ENCODE measurements at regions not wholly inside any gene's neighbourhood (a gene's known extent, or its start where the extent isn't known, plus 50 kb on each side); places are given as distances from the start of the nearest gene placed in this dataset.
"Not testable (repeated sequence)": the region's sequence is repeated elsewhere in the genome, so short reads cannot be mapped to it uniquely, and the experiment has no call there.

DNA sequence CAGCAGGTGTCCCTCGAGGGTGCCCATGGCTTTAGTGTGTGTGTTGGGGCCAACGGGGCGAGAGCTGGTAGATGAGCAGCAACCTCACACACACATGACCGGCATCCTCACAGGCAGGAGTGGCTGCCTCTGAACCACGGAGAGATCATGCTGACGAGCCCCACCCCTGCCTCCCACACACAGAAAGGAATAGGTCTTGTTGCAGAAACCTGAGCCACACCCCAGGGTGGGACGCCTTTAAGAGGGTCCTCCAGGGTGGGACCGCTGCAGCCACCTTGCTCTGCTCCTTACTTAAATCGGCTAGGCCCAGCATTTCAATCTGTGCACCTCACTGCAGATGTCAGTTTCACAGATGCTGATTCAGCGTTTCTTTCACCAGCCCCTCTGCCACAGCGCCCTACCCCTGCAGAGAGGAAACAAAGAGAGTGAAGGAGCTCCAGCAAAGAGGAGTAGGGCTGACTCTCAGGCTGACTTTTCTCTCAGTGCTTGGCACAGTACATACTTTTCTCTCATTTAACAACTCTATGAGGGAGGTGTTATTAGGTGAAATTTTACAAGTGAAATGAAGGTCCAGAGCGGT, 61.2 kb upstream of the EPHB3 start:
- no peaks in the 10 kb centered on the region for H3K9me3 ChIP-seq (ENCODE audit: control insufficient read depth, low read length)
- no peak overlapping the region for H3K9ac ChIP-seq
- no peaks in the 10 kb centered on the region for H3K36me3 ChIP-seq (ENCODE audit: control insufficient read depth, insufficient read depth, low read length)
- H3K27ac ChIP-seq: no peak overlapping the region
- H3K79me2 ChIP-seq: no peaks in the 10 kb centered on the region
- TF ChIP-seq, protein P1, sequence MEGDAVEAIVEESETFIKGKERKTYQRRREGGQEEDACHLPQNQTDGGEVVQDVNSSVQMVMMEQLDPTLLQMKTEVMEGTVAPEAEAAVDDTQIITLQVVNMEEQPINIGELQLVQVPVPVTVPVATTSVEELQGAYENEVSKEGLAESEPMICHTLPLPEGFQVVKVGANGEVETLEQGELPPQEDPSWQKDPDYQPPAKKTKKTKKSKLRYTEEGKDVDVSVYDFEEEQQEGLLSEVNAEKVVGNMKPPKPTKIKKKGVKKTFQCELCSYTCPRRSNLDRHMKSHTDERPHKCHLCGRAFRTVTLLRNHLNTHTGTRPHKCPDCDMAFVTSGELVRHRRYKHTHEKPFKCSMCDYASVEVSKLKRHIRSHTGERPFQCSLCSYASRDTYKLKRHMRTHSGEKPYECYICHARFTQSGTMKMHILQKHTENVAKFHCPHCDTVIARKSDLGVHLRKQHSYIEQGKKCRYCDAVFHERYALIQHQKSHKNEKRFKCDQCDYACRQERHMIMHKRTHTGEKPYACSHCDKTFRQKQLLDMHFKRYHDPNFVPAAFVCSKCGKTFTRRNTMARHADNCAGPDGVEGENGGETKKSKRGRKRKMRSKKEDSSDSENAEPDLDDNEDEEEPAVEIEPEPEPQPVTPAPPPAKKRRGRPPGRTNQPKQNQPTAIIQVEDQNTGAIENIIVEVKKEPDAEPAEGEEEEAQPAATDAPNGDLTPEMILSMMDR (IDR thresholded peaks at IDR 0.05): no peak
- no peak overlapping the region for H2AFZ ChIP-seq
- no peaks in the 10 kb centered on the region for H3K4me1 ChIP-seq
- H3K4me3 ChIP-seq (ENCODE audit: low read depth, low read length): no peak overlapping the region
- no peaks in the 10 kb centered on the region for H3K27me3 ChIP-seq (ENCODE audit: control insufficient read depth, insufficient read depth, low read length)
- H3K4me2 ChIP-seq (ENCODE audit: low read length): no peak overlapping the region

DNA sequence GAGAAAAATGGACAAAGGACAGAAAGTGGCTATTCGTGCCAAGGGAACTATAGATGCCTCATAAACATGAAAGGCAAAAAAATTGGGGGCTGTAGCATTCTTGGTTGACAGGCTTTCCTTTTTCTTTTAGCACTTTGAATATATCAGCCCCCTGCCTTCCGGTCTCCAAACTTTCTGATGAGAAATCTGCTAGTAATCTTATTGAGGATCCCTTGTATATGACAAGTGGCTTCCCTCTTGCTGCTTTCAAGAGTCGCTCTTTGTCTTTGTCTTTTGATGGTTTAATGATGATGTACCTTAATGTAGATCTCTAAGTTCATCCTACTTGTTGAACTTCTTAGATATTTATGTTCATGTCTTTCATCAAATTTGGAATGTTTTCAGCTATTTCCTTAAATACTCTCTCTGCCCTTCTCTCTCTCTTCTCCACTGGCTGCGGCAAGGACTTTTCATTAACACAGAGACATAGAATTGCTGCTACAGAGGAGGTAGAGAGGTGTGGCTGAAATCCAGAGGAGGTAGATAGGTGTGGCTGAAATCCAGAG, 59.4 kb upstream of the EPHB3 start:
- H3K9me3 ChIP-seq (ENCODE audit: control insufficient read depth, low read length): no peaks in the 10 kb centered on the region
- no peak overlapping the region for H3K4me2 ChIP-seq (ENCODE audit: low read length)
- H3K27me3 ChIP-seq (ENCODE audit: control insufficient read depth, insufficient read depth, low read length): no peaks in the 10 kb centered on the region
- H3K9ac ChIP-seq: no peak overlapping the region
- H3K36me3 ChIP-seq (ENCODE audit: control insufficient read depth, insufficient read depth, low read length): no peaks in the 10 kb centered on the region
- no peak overlapping the region for H3K27ac ChIP-seq
- no peaks in the 10 kb centered on the region for H3K4me1 ChIP-seq
- no peak overlapping the region for H2AFZ ChIP-seq
- TF ChIP-seq, protein P1 (IDR thresholded peaks at IDR 0.05): no peak
- H3K79me2 ChIP-seq: no peaks in the 10 kb centered on the region
- no peak overlapping the region for H3K4me3 ChIP-seq (ENCODE audit: low read depth, low read length)

DNA sequence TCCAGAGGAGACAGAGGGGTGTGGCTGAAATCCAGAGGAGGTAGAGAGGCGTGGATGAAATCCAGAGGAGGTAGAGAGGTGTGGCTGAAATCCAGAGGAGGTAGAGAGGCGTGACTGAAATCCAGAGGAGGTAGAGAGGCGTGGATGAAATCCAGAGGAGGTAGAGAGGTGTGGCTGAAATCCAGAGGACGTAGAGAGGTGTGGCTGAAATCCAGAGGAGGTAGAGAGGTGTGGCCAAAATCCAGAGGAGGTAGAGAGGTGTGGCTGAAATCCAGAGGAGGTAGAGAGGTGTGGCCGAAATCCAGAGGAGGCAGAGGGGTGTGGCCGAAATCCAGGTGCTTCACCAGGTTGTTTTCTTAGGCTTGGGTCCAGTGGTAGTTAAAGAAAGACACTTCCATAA, 58.7 kb upstream of the EPHB3 start:
- H3K4me1 ChIP-seq; H3K27ac ChIP-seq; H3K27me3 ChIP-seq (ENCODE audit: control insufficient read depth, insufficient read depth, low read length): not testable (repeated sequence)

GRCh38 chr3:184503647-184504046, 57.9 kb upstream of the EPHB3 start:
- no peak overlapping the region for H3K4me2 ChIP-seq (ENCODE audit: low read length)
- H3K4me1 ChIP-seq: no peaks in the 10 kb centered on the region
- no peak overlapping the region for H3K4me3 ChIP-seq (ENCODE audit: low read depth, low read length)
- no peak overlapping the region for H3K9ac ChIP-seq
- no peaks in the 10 kb centered on the region for H3K27me3 ChIP-seq (ENCODE audit: control insufficient read depth, insufficient read depth, low read length)
- no peak overlapping the region for H2AFZ ChIP-seq
- H3K27ac ChIP-seq: no peak overlapping the region
- TF ChIP-seq, protein P1 (IDR thresholded peaks at IDR 0.05): no peak
- no peaks in the 10 kb centered on the region for H3K79me2 ChIP-seq
- H3K36me3 ChIP-seq (ENCODE audit: control insufficient read depth, insufficient read depth, low read length): no peaks in the 10 kb centered on the region
- no peaks in the 10 kb centered on the region for H3K9me3 ChIP-seq (ENCODE audit: control insufficient read depth, low read length)

More for the DNA sequence above, 58.7 kb upstream of the EPHB3 start:
- H3K9ac ChIP-seq; H3K79me2 ChIP-seq; H3K4me2 ChIP-seq (ENCODE audit: low read length); H2AFZ ChIP-seq; H3K4me3 ChIP-seq (ENCODE audit: low read depth, low read length); H3K9me3 ChIP-seq (ENCODE audit: control insufficient read depth, low read length); H3K36me3 ChIP-seq (ENCODE audit: control insufficient read depth, insufficient read depth, low read length): not testable (repeated sequence)

DNA sequence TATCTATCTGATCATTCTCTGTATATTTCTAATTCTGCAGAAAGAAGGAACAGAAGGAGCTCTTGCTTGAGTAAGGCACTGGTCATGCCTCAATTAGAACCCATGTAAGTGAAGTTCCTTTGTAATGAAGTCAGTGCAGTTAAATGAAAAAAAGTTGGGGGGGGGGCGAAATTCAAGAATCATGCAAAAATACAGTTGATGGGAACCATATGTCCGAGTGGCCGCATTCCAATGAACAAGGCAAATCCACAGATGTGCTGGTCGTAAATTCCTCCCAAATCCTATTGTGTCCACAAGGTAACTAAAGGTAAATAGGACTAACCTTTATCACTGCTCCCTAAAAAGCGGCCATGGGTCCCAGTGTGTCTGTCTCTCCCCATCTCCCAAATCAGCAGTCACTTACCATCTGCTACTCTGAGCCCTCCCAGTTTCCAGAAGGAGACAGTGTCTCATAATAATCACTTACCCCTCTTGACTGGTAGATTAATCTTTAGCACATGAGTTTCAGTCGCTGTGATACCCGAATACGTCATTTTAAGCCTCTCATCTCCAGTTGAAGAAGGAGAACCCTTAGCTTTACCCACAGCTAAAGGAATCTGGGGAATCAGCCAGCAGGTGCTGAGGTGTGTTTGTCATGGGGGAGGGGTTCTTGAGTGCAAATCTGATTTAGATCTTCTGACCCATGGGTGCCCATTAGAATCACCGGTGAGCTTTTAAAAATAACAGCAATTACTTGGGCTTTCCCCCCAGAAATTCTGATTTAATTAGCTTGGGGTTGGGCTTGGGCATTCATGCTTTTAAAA, 56.3 kb upstream of the EPHB3 start:
- H3K4me3 ChIP-seq (ENCODE audit: low read depth, low read length): no peak overlapping the region
- H3K4me1 ChIP-seq: no peaks in the 10 kb centered on the region
- TF ChIP-seq, protein P1 (IDR thresholded peaks at IDR 0.05): no peak
- no peaks in the 10 kb centered on the region for H3K79me2 ChIP-seq
- H2AFZ ChIP-seq: no peak overlapping the region
- H3K36me3 ChIP-seq (ENCODE audit: control insufficient read depth, insufficient read depth, low read length): no peaks in the 10 kb centered on the region
- no peak overlapping the region for H3K9ac ChIP-seq
- no peaks in the 10 kb centered on the region for H3K9me3 ChIP-seq (ENCODE audit: control insufficient read depth, low read length)
- no peak overlapping the region for H3K27ac ChIP-seq
- no peaks in the 10 kb centered on the region for H3K27me3 ChIP-seq (ENCODE audit: control insufficient read depth, insufficient read depth, low read length)
- no peak overlapping the region for H3K4me2 ChIP-seq (ENCODE audit: low read length)

All from parathyroid adenoma (tissue), 2 donors.